ENCODE measurements at regions not wholly inside any gene's neighbourhood (a gene's known extent, or its start where the extent isn't known, plus 50 kb on each side); places are given as distances from the start of the nearest gene placed in this dataset.

DNA sequence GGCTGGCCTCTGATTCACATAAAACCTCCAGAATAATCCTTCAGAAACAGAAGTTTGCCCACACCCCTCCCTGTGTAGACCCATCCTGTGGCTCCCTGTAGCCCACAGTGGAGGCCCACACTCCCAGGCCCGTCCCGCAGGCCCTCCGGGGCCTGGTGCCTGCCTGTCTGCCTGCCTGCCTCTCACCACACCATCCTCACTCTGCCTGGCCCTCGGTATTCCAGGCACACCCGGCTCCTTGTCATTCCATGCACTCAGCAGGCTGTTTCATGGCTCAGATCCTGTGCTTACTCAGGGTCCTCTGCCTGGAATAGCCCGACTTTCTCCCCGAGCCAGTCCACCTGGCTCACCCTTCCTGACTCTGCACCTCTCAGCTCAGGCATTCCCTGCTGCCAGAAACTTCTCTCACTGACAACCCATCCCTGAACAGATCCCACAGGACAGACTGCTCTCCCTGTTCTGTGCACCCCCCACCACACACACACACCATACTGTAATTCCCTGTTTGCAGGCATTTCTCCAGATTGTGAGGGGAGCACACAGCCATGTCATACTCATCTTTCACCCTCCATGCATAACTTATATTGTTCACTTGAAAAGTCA, 498.0 kb upstream of the ZMIZ1 start:
- Histone ChIP-seq H3K36me3 (no peaks in the 10 kb centered on the region), H3K9me3 (no peaks in the 10 kb centered on the region), H3K4me3 (no peak overlapping the region), H3K27me3 (no peaks in the 10 kb centered on the region)
- no peak for DNase-seq

DNA sequence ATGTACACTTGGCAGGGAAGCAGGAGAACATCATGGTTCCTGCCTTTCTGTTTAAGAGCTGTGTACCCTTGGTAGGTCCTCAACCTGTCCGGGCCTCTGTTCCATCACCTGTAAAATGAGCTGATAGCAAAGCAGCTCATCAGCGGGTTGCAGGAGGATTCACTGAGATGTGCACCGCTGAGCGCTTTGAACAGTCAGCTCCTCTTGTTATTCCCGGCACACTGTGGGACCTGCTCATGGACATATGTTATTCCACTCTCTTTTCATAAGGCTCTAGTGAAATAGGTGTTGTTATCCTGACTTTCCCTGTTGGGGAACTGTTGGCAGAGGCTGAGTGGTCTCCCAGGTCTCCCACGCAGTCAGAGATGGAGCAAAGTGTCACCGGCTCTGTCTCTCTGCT, 497.5 kb upstream of the ZMIZ1 start:
- no peaks in the 10 kb centered on the region for H3K9me3 ChIP-seq

DNA sequence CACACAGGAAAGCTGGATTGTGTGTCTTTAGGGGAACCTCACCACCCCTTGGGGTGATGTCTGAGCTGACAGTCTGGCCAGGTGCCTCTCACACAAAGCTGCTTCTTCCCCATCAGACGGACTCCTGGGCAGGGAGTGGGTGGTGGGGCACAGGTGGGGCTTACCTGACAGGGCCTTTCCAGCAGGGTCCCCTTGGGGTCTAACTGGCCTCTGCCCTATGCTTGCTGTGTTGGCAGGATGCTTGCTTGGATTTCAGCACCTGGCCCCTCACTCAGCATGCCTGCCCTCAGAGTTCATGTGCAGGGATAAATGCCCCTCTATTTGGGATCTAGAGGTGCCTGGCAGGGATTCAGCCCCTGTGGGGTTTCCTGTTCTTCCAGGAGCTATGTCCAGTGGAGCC, 496.9 kb upstream of the ZMIZ1 start:
- no peak for DNase-seq
- Histone ChIP-seq H3K4me3 (no peak overlapping the region), H3K36me3 (no peaks in the 10 kb centered on the region), H3K27me3 (no peaks in the 10 kb centered on the region), H3K9me3 (no peaks in the 10 kb centered on the region)

More for the DNA sequence above, 497.5 kb upstream of the ZMIZ1 start:
- Histone ChIP-seq H3K27me3 (no peaks in the 10 kb centered on the region), H3K36me3 (no peaks in the 10 kb centered on the region), H3K4me3 (no peak overlapping the region)
- no peak for DNase-seq

DNA sequence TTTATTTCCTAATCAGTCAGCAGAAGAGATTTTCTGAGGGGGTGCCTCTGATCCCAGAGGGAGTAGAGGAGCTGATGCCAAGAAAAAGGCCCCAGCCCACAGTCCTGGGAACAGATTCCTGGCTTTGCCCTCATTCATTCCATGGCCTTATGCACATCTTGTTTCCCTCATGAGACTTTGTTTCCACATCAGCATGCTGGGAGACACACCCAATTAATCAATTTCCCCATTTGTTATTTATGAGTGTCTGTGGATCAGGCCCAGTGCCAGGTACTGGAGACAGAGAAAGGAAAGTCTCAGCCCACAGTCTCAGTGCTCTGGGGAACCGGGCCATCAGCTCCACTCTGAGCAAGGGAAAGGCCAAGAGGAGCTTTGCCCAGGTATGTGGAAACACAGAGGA, 496.2 kb upstream of the ZMIZ1 start:
- Histone ChIP-seq H3K36me3 (no peaks in the 10 kb centered on the region), H3K9me3 (no peaks in the 10 kb centered on the region), H3K4me3 (no peak overlapping the region), H3K27me3 (no peaks in the 10 kb centered on the region)
- DNase-seq = no peak

DNA sequence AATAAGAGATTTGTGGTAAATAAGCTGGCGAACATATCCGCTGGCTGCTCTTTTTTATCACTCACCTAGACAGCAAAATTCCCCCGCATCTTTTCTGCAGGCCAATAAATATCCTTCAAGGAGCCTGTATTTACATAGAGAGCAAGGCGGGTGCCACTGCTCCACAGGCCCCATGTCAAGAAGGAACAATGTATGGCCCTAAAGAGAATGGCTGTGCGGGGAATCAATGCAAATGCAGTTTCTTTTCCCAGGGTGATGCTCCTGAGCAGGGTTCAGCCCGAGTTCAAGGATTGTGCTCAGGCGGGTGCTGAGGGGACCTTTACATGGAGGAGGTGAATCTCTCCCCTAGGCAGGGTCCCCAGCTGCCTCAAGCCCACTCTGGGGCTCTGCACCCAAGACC, 494.2 kb upstream of the ZMIZ1 start:
- no peaks in the 10 kb centered on the region for H3K9me3 ChIP-seq
- no peak for DNase-seq
- no peaks in the 10 kb centered on the region for H3K36me3 ChIP-seq
- no peaks in the 10 kb centered on the region for H3K27me3 ChIP-seq
- H3K4me3 ChIP-seq = no peak overlapping the region

DNA sequence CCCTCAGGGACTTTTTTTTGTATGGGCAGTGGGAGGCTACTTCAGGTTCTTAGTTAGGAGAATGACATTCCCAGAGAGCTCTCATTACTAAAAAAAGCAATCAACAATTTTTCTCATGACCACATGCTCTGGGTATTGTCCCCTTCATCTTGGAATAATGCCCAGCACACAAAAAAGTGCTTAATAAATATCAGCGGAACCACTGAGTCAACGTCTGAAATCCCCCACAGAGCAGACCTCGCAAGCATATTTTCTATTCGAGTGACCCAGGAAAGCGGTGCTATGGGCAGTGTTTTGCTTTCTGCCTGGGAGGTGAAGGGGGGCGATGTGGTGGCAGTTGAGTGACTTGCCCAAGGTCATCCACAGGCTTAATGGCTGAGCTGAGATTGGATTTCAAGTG, 493.4 kb upstream of the ZMIZ1 start:
- Histone ChIP-seq H3K27me3 (no peaks in the 10 kb centered on the region), H3K36me3 (no peaks in the 10 kb centered on the region), H3K4me3 (no peak overlapping the region), H3K9me3 (no peaks in the 10 kb centered on the region)
- no peak for DNase-seq

DNA sequence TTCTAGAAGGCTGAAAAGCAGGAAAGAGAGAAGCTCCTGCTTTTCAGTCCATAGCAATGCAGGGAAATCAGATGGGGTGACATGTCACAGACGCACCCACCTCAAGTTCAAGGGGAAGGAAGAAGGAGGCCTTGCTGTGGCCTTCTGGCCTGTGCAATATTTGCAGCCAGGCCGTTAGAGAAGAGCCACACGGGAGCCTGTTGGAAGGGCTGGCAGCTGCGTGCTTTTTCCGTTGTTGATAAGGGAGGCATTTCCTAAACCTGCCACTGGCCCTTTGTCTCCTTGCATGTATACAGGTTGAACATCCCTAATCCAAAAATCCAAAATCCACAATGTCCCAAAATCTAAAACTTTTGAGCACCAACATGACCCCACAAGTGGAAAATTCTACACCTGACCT, 492.5 kb upstream of the ZMIZ1 start:
- no peaks in the 10 kb centered on the region for H3K27me3 ChIP-seq
- H3K9me3 ChIP-seq = no peaks in the 10 kb centered on the region
- no peak for DNase-seq

DNA sequence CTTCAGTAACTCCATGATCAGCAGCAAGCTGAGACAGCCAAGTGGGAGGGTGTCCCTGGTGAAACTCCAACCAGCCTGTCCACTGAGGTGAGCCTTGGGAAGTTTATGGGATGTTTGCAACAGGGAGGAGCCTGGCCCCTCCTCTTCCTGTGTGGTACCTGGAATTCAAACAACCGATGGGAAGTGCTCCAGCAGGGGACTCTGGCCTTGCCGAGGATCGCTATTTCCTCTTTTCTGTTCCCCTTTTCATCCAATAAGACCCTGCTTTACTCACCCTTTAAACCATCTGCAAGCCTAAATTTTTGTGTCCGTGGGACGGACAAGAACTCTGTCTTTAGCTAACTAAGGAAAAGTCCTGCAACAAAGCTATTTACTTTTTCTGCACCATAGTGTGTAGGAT, 491.1 kb upstream of the ZMIZ1 start:
- Histone ChIP-seq H3K36me3 (no peaks in the 10 kb centered on the region), H3K4me3 (no peak overlapping the region), H3K9me3 (no peaks in the 10 kb centered on the region), H3K27me3 (no peaks in the 10 kb centered on the region)
- no peak for DNase-seq

More for the DNA sequence above, 492.5 kb upstream of the ZMIZ1 start:
- no peaks in the 10 kb centered on the region for H3K36me3 ChIP-seq
- no peak overlapping the region for H3K4me3 ChIP-seq

DNA sequence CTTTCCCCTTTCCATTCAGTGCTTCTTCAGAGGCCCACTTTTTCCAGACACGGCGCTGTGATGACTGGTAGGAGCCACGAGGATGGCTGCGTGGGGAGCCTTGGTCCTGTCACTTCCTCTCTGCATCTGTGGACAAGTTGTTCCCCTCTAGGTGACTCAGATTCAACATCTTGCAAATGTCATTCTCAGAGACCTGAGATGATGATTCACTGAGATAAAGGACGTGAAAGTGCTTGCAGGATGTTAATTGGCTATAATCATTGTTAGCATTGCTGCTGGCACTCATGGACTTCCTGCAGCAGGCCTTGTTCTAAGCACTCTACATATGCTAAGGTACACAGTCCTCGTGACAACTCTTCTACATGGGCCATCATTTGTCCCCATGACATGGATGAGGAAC, 489.8 kb upstream of the ZMIZ1 start:
- no peaks in the 10 kb centered on the region for H3K36me3 ChIP-seq
- no peak for DNase-seq

DNA sequence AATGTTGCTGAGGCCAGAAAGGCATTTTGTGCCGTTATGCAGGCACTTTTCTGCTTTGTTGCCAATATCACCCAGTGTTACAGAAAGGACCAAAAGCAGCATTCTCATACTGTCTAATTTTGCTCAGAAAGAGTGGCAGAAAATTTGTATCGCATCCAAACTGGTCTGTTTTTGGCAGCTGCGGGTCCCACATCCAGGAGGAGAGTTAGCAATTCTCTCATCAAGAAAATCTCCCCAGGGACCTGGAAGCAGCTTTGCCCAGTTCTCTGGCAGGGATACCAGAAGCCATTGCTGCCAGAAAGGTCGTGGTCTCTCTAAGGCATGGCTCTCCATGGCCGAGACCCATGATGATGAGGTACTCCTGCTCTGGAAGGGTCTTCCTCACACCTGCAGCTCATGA, 489.2 kb upstream of the ZMIZ1 start:
- no peaks in the 10 kb centered on the region for H3K36me3 ChIP-seq
- no peaks in the 10 kb centered on the region for H3K9me3 ChIP-seq
- no peaks in the 10 kb centered on the region for H3K27me3 ChIP-seq
- DNase-seq = peak; percentile 54
- no peak overlapping the region for H3K4me3 ChIP-seq

More for the DNA sequence above, 489.8 kb upstream of the ZMIZ1 start:
- Histone ChIP-seq H3K9me3 (no peaks in the 10 kb centered on the region), H3K4me3 (no peak overlapping the region), H3K27me3 (no peaks in the 10 kb centered on the region)

DNA sequence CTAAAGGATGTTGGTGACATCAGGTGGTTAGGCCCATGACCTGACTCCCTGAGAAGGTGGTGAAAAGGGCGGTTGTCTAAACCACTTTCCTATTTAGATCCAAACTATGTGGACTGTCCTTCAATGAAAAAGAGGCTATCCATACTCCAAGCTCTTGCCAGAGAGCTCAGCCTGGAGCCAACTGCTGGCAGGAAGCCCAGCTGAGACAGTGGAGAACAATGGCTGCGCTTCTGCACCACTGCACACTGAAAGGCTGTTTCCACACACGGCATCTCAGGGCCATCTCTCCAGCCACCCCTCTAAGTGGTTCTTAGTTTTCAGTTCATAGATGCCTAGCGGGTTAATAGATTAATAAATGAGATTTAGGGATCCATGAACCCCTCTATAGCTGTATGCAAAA, 488.8 kb upstream of the ZMIZ1 start:
- Histone ChIP-seq H3K4me3 (no peak overlapping the region), H3K36me3 (no peaks in the 10 kb centered on the region), H3K27me3 (no peaks in the 10 kb centered on the region), H3K9me3 (no peaks in the 10 kb centered on the region)
- peak; percentile 77 for DNase-seq

DNA sequence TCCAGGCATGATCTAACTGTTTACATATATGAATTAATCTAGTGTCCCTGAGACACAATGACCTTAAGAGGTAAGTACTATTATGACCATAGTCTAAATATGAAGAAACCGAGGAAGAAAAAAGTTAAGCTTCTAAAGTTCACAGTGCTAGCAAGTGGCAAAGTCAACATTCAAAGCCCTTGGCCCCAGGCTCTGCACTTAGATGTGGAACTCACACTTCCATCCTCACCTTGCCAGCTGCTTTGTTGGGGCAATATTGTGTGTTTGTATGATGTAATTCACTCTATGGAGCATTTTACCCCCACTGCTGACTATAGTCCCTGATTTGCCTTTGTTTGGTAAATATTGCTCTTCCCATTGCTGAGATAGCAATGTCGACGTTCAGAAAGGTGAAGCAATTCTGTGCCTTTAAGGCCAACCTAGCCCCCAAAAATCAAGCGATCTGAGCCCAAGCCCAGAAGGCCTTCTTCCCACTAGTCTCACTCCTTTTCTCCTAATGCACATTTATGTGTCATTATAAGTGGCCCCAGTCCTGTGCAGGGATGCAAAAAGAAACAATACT, 487.6 kb upstream of the ZMIZ1 start:
- DNase-seq = no peak
- H3K27me3 ChIP-seq = no peaks in the 10 kb centered on the region

DNA sequence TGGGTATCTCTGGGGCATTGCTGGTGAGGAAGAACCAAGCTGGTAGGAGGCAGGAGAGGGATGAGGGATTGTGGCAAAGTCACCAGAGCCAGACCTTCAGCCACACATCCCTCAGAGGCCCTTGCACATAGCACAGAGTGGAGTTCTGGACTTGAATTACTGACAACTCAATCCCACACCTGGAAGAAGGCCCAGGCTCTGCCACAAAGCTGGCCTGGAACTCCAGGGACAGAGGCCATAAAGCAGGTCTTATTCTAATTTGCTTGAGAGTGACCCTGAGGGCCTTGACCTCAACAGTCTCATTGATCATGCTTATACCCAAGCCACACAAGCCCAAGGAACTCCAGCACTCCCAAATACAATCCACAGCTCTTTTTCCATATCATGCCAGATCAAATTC, 486.2 kb upstream of the ZMIZ1 start:
- no peaks in the 10 kb centered on the region for H3K36me3 ChIP-seq
- H3K4me3 ChIP-seq = no peak overlapping the region
- no peaks in the 10 kb centered on the region for H3K9me3 ChIP-seq
- DNase-seq = no peak
- no peaks in the 10 kb centered on the region for H3K27me3 ChIP-seq

More for the DNA sequence above, 487.6 kb upstream of the ZMIZ1 start:
- Histone ChIP-seq H3K9me3 (no peaks in the 10 kb centered on the region), H3K4me3 (no peak overlapping the region), H3K36me3 (no peaks in the 10 kb centered on the region)

DNA sequence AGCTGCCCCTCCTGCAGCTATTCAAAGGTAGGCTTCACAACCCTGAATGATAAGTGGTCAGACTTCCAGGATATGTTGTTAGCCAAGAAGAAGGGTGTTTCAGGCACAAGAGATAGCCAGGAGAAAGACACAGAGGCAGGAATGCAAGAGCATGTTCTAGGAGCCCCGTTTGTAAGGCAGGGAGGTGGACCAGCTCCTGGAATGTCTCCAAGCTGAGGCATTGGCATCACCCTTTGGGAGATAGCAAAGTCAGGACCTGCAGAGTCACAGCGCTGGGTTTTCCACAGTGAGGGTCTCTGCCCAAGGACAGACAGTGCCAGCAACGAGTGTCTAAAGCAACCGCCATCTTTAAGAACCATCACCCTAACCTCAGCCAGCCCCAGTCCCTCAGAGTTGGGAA, 484.5 kb upstream of the ZMIZ1 start:
- H3K9me3 ChIP-seq = no peaks in the 10 kb centered on the region
- DNase-seq = no peak

DNA sequence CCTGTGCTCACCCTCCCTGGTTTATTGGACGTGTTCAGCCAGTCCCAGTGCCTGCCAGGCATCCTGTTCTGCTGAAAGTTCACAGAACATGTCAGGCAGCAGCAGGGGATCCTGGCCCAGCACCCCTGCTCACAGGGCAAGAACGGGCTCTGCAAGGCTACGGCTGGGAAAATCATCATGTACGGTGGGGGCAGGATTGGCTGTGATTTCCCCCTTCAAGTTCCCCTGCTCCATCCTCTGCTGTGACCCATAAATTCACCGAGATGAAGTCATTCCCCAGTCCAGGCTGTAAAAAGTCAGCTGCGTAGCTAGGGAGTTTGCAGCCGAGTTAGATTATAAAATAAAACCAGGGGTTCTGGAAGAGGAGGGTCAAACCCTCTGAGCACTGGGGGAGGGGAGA, 484.1 kb upstream of the ZMIZ1 start:
- DNase-seq = no peak
- H3K4me3 ChIP-seq = no peak overlapping the region
- no peaks in the 10 kb centered on the region for H3K9me3 ChIP-seq
- no peaks in the 10 kb centered on the region for H3K27me3 ChIP-seq
- H3K36me3 ChIP-seq = no peaks in the 10 kb centered on the region

More for the DNA sequence above, 484.5 kb upstream of the ZMIZ1 start:
- Histone ChIP-seq H3K4me3 (no peak overlapping the region), H3K27me3 (no peaks in the 10 kb centered on the region), H3K36me3 (no peaks in the 10 kb centered on the region)

DNA sequence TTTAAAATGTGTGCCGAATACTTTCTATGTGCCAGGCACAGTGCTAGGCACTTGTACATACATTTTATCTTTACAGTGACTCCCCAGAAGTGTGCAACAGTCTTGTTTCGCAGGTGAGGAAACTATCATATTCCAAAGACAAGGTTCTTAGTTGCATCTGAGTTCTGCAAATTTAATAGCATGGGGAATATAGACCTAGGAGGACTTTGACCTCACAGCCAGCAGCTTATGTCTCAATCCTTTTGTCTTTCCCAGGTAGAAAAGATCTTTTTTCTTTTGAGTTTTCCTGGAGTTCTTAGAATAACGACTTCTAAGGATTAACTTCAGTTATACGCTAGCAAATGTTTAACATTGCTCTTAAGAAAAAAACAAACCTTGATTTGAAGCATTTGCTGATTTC, 482.8 kb upstream of the ZMIZ1 start:
- H3K36me3 ChIP-seq = no peaks in the 10 kb centered on the region
- no peaks in the 10 kb centered on the region for H3K27me3 ChIP-seq
- no peak for DNase-seq
- H3K9me3 ChIP-seq = no peaks in the 10 kb centered on the region
- H3K4me3 ChIP-seq = no peak overlapping the region

DNA sequence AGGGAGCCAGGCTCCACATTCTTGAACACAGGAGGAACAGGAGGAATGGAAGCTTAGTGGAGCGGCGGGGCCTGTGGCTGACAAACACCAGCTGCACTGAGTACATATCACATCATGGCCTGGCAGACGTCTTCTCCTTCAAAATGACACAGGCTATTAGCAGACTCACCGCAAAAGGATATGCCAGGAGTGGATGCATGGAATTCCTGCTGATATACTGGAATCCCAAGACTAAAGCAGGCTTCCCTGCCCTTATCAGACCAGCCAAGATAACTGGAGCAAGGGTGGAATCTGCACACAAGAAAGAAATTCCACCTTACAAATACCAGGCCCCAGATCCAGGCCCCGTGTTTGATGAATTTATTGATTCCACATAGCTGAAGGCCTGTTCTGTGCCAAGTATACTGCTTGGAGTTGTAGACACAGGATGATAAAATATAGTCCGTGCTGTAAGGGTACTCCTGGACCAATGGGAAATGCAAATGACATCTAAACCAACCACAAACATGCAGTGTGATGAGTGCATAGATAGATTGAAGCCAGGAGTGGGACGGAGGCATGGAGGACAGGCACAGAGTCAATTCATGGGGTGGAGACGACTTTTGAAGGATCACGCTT, 480.5 kb upstream of the ZMIZ1 start:
- Histone ChIP-seq H3K4me3 (no peak overlapping the region), H3K9me3 (no peaks in the 10 kb centered on the region), H3K27me3 (no peaks in the 10 kb centered on the region), H3K36me3 (no peaks in the 10 kb centered on the region)
- peak; percentile 43 for DNase-seq

DNA sequence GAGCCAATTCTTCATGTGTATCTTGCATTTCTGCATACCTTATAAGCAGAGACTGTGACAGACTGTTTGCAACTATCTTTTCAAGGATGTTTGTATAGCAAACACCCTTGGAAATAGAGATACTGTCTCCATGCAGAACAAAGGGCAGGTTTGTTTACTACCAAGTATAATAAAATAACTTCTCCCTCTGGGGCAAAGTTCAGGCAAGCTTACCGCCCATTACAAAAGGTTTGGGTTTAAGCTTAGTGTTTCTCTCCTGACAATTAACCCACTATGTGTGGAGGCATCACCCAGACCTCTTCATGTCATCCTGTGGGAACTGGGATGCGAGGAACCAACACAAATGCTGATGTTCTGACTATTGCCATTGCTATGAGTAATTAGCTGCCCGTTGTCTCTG, 479.1 kb upstream of the ZMIZ1 start:
- no peaks in the 10 kb centered on the region for H3K36me3 ChIP-seq
- no peaks in the 10 kb centered on the region for H3K9me3 ChIP-seq
- DNase-seq = no peak
- no peaks in the 10 kb centered on the region for H3K27me3 ChIP-seq
- no peak overlapping the region for H3K4me3 ChIP-seq
